ENCODE measurements at regions not wholly inside any gene's neighbourhood (a gene's known extent, or its start where the extent isn't known, plus 50 kb on each side); places are given as distances from the start of the nearest gene placed in this dataset.

DNA sequence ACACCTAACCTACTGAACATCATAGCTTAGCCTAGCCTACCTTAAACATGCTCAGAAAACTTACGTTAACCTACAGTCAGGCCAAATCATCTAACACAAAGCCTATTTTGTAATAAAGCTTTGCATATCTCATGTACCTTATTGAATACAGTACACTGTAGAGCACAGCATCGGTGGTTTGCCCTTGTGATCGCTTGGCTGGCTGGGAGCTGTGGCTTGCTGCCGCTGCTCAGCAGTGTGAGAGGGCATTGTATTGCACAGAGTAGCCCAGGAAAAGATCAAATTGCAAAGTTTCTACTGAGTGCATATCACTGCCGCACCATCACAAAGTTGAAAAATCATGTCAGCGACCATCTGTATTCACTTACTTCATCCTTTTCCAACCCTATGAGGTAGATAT is 62.3 kb upstream of the NCK2 start:
- FAIRE-seq: no peak
- dilution Hi-C loops (cut with MboI; ENCODE audit: extremely low pct_ligation_motif_present, low sequenced_read_pairs): no loop called here
- H3K4me3 ChIP-seq (ENCODE audit: control insufficient read depth in 2 of 3, extremely low read depth in 1 of 3, insufficient read depth in 2 of 3, low read depth in 1 of 3, low read length in 3 of 3): no peak overlapping the region

DNA sequence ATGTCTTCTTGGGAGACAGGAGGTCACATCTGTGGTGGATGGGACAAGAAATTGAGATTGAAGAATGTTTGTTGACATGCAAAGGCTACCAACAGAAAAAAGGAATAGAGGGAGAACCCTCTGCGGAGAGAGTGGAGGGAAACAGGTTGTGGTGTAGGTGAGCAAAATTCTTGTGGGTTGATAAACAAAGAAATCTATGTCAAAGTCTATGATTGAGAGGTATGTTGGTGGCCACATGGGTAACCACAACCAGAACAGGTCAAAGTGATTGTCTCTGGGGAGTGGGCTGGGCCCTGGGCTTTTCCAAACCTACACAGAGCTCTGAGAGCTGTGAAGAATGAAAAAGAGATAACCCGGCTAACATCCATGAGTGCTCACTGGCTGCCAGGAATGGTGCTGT is 62.8 kb upstream of the NCK2 start:
- Histone ChIP-seq H3K9me1 (ENCODE audit: control insufficient read depth, extremely low read depth, insufficient read depth, low read length) (no peaks in the 10 kb centered on the region), H3K79me2 (ENCODE audit: control insufficient read depth, insufficient read depth, low read length) (no peaks in the 10 kb centered on the region), H4K20me1 (ENCODE audit: control insufficient read depth, extremely low read depth, insufficient read depth, low read length) (no peaks in the 10 kb centered on the region), H3K36me3 (ENCODE audit: control insufficient read depth in 2 of 2, extremely low read depth in 1 of 2, insufficient read depth in 2 of 2, low read length in 2 of 2) (no peaks in the 10 kb centered on the region), H3K27ac (ENCODE audit: control insufficient read depth, insufficient read depth, low read length) (no peak overlapping the region), H3K9ac (ENCODE audit: control insufficient read depth, extremely low read depth, insufficient read depth, low read length) (no peak overlapping the region), H3K4me2 (ENCODE audit: control insufficient read depth, extremely low read depth, insufficient read depth, low read depth, low read length) (no peak overlapping the region), H3K4me3 (ENCODE audit: control insufficient read depth in 2 of 3, extremely low read depth in 1 of 3, insufficient read depth in 2 of 3, low read depth in 1 of 3, low read length in 3 of 3) (no peak overlapping the region), H3K9me3 (ENCODE audit: control insufficient read depth, low read depth, low read length) (no peaks in the 10 kb centered on the region), H3K4me1 (ENCODE audit: control insufficient read depth, extremely low read depth, insufficient read depth, low read length) (no peaks in the 10 kb centered on the region), H2AFZ (ENCODE audit: control insufficient read depth, low read length) (no peak overlapping the region), H3K27me3 (ENCODE audit: control insufficient read depth, extremely low read depth, insufficient read depth, low read length) (peaks cover 4% of the 10 kb centered on the region)
- TF ChIP-seq EZH2 (IDR thresholded peaks at IDR 0.05; ENCODE audit: low read length): no peak
- TF ChIP-seq, protein P1, sequence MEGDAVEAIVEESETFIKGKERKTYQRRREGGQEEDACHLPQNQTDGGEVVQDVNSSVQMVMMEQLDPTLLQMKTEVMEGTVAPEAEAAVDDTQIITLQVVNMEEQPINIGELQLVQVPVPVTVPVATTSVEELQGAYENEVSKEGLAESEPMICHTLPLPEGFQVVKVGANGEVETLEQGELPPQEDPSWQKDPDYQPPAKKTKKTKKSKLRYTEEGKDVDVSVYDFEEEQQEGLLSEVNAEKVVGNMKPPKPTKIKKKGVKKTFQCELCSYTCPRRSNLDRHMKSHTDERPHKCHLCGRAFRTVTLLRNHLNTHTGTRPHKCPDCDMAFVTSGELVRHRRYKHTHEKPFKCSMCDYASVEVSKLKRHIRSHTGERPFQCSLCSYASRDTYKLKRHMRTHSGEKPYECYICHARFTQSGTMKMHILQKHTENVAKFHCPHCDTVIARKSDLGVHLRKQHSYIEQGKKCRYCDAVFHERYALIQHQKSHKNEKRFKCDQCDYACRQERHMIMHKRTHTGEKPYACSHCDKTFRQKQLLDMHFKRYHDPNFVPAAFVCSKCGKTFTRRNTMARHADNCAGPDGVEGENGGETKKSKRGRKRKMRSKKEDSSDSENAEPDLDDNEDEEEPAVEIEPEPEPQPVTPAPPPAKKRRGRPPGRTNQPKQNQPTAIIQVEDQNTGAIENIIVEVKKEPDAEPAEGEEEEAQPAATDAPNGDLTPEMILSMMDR (optimal IDR thresholded peaks at IDR 0.05 in 1 of 3, IDR thresholded peaks at IDR 0.05 in 1 of 3, conservative IDR thresholded peaks at IDR 0.05 in 1 of 3; ENCODE audit: extremely low read depth in 1 of 3, insufficient read depth in 2 of 3, low read length in 3 of 3): no peak
- no peak for DNase-seq (ENCODE audit: low read depth, low spot score)
- dilution Hi-C loops (cut with MboI; ENCODE audit: extremely low pct_ligation_motif_present, low sequenced_read_pairs): no loop called here
- no peak for FAIRE-seq

More for the DNA sequence above, 62.3 kb upstream of the NCK2 start:
- no peaks in the 10 kb centered on the region for H3K9me1 ChIP-seq (ENCODE audit: control insufficient read depth, extremely low read depth, insufficient read depth, low read length)
- no peak overlapping the region for H3K9ac ChIP-seq (ENCODE audit: control insufficient read depth, extremely low read depth, insufficient read depth, low read length)
- no peaks in the 10 kb centered on the region for H4K20me1 ChIP-seq (ENCODE audit: control insufficient read depth, extremely low read depth, insufficient read depth, low read length)
- no peak overlapping the region for H3K27ac ChIP-seq (ENCODE audit: control insufficient read depth, insufficient read depth, low read length)
- no peak for DNase-seq (ENCODE audit: low read depth, low spot score)
- H2AFZ ChIP-seq (ENCODE audit: control insufficient read depth, low read length): no peak overlapping the region
- no peaks in the 10 kb centered on the region for H3K79me2 ChIP-seq (ENCODE audit: control insufficient read depth, insufficient read depth, low read length)
- peaks cover 4% of the 10 kb centered on the region for H3K27me3 ChIP-seq (ENCODE audit: control insufficient read depth, extremely low read depth, insufficient read depth, low read length)
- H3K36me3 ChIP-seq (ENCODE audit: control insufficient read depth in 2 of 2, extremely low read depth in 1 of 2, insufficient read depth in 2 of 2, low read length in 2 of 2): no peaks in the 10 kb centered on the region
- H3K4me2 ChIP-seq (ENCODE audit: control insufficient read depth, extremely low read depth, insufficient read depth, low read depth, low read length): no peak overlapping the region
- H3K9me3 ChIP-seq (ENCODE audit: control insufficient read depth, low read depth, low read length): no peaks in the 10 kb centered on the region
- no peaks in the 10 kb centered on the region for H3K4me1 ChIP-seq (ENCODE audit: control insufficient read depth, extremely low read depth, insufficient read depth, low read length)
- TF ChIP-seq, protein P1 (optimal IDR thresholded peaks at IDR 0.05 in 1 of 3, IDR thresholded peaks at IDR 0.05 in 1 of 3, conservative IDR thresholded peaks at IDR 0.05 in 1 of 3; ENCODE audit: extremely low read depth in 1 of 3, insufficient read depth in 2 of 3, low read length in 3 of 3): no peak
- TF ChIP-seq EZH2 (IDR thresholded peaks at IDR 0.05; ENCODE audit: low read length): no peak

Measured in keratinocyte (primary cell).